Muscle of leg (tissue), 3 donors: ENCODE measurements at regions not wholly inside any gene's neighbourhood (a gene's known extent, or its start where the extent isn't known, plus 50 kb on each side); places are given as distances from the start of the nearest gene placed in this dataset.

ENCODE experiments used
- DNase-seq: peaks from one replicate; pipeline ENCODE4 v3.0.0; 2013
- H3K27ac ChIP-seq: one replicate; pipeline ENCODE4 v1.5.1; 2013; ENCODE audit warnings: mild to moderate bottlenecking, low read length, control low read depth
- H3K27me3 ChIP-seq: one replicate; pipeline ENCODE4 v1.6.1; 2013; ENCODE audit warnings: low read length; ENCODE audit not compliant: control insufficient read depth, insufficient read depth
- H3K36me3 ChIP-seq: one replicate; pipeline ENCODE4 v1.6.1; 2013; ENCODE audit warnings: low read length; ENCODE audit not compliant: control insufficient read depth, insufficient read depth
- H3K4me1 ChIP-seq: one replicate; pipeline ENCODE4 v1.6.1; 2013; ENCODE audit warnings: low read length; ENCODE audit not compliant: control insufficient read depth, insufficient read depth
- H3K4me3 ChIP-seq: one replicate; pipeline ENCODE4 v1.5.1; 2013; ENCODE audit warnings: low read length, control low read depth
- H3K9me3 ChIP-seq: replicated peaks from 2 replicates; pipeline ENCODE4 v1.6.1; 2013; ENCODE audit warnings: low read depth, low read length; ENCODE audit not compliant: control insufficient read depth
- WGBS: methylation state at CpG from one replicate; pipeline ENCODE4 v1.1.5; 2013; ENCODE audit warnings: missing lambda C conversion rate; ENCODE audit not compliant: insufficient coverage; 5-methylcytosine and 5-hydroxymethylcytosine counted together

DNA sequence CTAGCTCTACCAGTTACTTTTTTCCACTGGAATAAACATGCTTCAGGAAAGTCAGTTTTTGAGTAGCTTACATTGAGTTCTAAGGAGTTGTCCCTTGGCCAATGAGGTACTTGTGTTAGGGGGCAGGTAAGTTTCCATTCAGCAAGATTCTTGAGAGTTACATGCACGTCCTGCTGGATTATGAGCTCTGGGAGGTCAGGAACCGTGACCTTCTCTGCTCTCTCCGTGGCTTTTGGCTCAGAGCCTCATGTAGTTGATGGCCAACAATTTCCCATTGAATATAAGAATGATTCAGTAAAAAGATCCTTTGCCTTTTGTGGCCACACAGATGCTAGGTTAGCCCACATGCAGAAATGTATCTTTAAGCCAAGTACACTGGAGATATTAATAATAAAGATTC, 181.8 kb upstream of the RALGAPA2 start:
- DNase-seq: peak; percentile 16
- Histone ChIP-seq H3K27me3 (no peaks in the 10 kb centered on the region), H3K36me3 (no peaks in the 10 kb centered on the region), H3K27ac (no peak overlapping the region), H3K4me3 (no peak overlapping the region), H3K9me3 (no peaks in the 10 kb centered on the region), H3K4me1 (peaks cover 17% of the 10 kb centered on the region)
- no CpG with 5 or more reads among the region's 3 CpGs for WGBS

DNA sequence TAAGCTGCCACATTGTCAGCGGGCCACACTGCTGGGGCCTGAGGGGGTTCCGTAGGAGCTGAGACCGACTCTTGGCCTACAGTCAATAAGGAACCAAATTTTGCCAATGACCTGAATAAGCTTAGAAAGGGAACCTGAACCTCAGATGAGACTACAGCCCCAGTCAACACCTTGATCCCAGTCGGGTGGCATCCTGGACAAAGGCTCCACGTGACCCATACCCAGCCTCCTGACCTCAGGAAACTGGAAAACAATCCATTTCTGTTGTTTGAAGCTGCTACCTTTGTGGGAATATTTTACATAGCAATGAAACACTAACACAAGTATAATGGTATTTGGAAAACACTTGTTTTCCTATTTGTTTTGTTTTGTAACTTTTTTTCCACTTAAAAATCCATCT, 179.9 kb upstream of the RALGAPA2 start:
- Histone ChIP-seq H3K4me3 (no peak overlapping the region), H3K9me3 (no peaks in the 10 kb centered on the region), H3K27ac (no peak overlapping the region), H3K27me3 (no peaks in the 10 kb centered on the region), H3K36me3 (no peaks in the 10 kb centered on the region), H3K4me1 (peaks cover 33% of the 10 kb centered on the region)
- DNase-seq: no peak
- WGBS: 100% methylated on average over 1 of the region's 5 CpGs

DNA sequence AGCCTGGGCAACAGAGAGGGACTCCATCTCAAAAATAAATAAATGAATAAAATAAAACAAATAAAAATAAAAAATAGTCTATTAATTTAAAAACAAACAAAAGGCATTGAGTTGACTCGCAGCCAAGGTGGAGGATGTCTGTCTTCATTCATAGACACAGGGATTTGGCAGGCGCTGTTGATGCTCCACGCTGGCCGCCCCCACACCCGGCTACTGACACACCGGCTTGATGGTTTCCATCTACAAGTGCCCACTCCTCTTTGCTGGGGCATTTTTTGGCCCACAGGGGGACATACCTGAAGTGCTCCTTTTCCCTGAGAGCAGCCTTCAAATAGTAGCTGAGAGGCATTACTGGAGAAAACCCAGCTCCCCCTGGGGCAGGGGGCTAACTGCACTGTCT, 178.3 kb upstream of the RALGAPA2 start:
- no peaks in the 10 kb centered on the region for H3K36me3 ChIP-seq
- WGBS: 74% methylated on average over 6 of the region's 6 CpGs

DNA sequence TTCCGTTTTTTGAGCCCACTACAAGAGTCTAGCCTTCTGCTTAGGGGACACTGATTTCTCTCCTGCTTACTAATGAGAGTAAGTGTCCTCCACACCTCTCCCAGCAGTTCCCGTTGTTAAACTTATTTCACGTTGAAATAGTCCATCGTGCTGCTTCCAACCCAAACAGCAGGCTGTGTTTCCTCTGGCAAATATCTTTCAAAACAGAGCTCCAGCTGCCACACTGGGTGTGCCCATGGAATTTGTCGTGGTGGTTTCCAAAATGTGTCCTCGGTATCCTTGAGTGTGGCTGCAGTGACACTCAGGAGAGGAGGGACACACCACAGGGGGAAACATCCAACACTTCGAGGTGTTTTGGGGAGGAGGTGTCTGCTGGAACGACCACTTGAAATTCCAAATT, 176.5 kb upstream of the RALGAPA2 start:
- no peaks in the 10 kb centered on the region for H3K27me3 ChIP-seq
- 57% methylated on average over 7 of the region's 8 CpGs for WGBS

More for the DNA sequence above, 178.3 kb upstream of the RALGAPA2 start:
- no peak for DNase-seq
- H3K27ac ChIP-seq: no peak overlapping the region
- H3K4me1 ChIP-seq: peaks cover 34% of the 10 kb centered on the region
- H3K9me3 ChIP-seq: no peaks in the 10 kb centered on the region
- no peaks in the 10 kb centered on the region for H3K27me3 ChIP-seq
- H3K4me3 ChIP-seq: no peak overlapping the region

DNA sequence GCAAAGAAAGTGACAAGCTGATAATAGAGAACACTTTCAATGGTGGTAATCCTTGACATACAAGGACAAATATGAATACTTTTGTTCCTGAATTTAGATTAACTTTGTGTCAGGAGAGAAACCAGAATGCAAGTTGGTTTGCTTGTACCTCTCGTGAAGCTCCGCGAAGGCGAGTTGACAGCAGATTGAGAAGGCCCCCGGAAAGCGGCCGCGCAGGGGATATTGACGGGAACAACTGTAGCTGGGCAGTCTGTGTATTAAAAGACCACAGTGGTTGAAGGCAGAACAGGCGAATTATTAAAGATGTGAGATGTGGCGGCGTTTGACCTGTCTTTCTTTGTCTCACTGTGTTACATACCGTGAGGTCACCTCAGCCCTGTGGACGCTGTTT, 175.8 kb upstream of the RALGAPA2 start:
- no peaks in the 10 kb centered on the region for H3K27me3 ChIP-seq
- WGBS: 67% methylated on average over 10 of the region's 14 CpGs
- H3K27ac ChIP-seq: peak overlapping the region; percentile 60
- no peak overlapping the region for H3K4me3 ChIP-seq
- peak; percentile 64 for DNase-seq
- H3K4me1 ChIP-seq: peaks cover 34% of the 10 kb centered on the region
- no peaks in the 10 kb centered on the region for H3K36me3 ChIP-seq
- H3K9me3 ChIP-seq: no peaks in the 10 kb centered on the region

More for the DNA sequence above, 176.5 kb upstream of the RALGAPA2 start:
- peak overlapping the region; percentile 40 for H3K27ac ChIP-seq
- no peak for DNase-seq
- H3K9me3 ChIP-seq: no peaks in the 10 kb centered on the region
- no peaks in the 10 kb centered on the region for H3K36me3 ChIP-seq
- no peak overlapping the region for H3K4me3 ChIP-seq
- peaks cover 34% of the 10 kb centered on the region for H3K4me1 ChIP-seq

DNA sequence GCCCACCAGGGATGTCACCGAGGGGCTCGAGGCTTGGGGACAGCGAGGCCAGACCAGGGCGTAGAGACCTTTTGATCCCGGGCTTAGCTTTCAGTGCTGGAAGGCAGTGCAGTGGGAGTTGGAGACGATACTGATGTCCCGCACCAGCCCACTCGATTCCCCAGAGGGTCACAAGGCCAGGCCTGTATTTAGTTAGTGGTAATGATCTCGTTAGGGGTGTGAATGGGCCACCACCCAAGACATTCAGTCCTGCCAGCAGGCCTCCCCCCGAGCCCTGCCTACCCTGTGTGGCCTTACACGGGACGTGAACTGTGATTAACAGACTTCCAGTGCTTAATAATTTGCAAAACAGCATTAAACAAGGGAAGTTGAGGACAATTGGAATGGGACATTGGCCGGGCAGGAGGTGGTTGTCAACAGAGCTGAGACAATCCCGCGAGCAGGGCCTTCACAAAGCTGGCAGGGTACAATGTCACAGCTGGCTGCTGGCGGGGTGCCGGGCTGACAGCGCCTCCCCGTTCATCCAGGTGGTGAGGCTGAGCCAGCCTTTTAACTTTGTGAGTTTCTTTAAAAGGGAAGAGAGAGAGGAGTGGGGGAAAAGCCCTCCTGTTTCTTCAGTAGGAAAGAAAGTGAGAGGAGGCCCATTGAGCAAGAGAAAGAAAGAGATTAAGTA, 175.3 kb upstream of the RALGAPA2 start:
- H3K4me3 ChIP-seq: no peak overlapping the region
- no peaks in the 10 kb centered on the region for H3K9me3 ChIP-seq
- peak; percentile 48 for DNase-seq
- peaks cover 30% of the 10 kb centered on the region for H3K4me1 ChIP-seq
- H3K27ac ChIP-seq: peak overlapping the region; percentile 60
- WGBS: 53% methylated on average over 15 of the region's 19 CpGs
- H3K27me3 ChIP-seq: no peaks in the 10 kb centered on the region
- no peaks in the 10 kb centered on the region for H3K36me3 ChIP-seq

DNA sequence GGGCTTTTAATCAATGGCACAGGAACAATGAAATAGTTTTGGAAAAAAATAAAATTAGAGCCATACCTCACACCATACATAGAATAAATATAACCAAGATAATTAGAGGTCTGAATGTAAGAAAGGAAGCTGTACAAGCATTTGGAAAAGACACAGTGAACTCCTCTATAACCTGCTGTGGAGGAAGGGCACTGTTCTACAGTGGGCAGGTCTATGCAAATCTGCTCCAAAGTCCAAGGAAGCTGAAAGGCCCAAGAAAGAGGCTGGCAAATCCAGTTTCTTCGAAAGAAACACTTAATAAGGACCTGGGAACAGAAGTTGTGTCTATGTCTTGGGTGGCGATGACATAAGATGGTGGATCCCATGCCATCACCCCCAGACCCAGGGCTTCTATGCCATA, 169.4 kb upstream of the RALGAPA2 start:
- Histone ChIP-seq H3K4me1 (no peaks in the 10 kb centered on the region), H3K4me3 (no peak overlapping the region), H3K27ac (no peak overlapping the region), H3K27me3 (no peaks in the 10 kb centered on the region), H3K9me3 (no peaks in the 10 kb centered on the region), H3K36me3 (no peaks in the 10 kb centered on the region)
- WGBS: 67% methylated on average over 1 of the region's 2 CpGs
- no peak for DNase-seq

DNA sequence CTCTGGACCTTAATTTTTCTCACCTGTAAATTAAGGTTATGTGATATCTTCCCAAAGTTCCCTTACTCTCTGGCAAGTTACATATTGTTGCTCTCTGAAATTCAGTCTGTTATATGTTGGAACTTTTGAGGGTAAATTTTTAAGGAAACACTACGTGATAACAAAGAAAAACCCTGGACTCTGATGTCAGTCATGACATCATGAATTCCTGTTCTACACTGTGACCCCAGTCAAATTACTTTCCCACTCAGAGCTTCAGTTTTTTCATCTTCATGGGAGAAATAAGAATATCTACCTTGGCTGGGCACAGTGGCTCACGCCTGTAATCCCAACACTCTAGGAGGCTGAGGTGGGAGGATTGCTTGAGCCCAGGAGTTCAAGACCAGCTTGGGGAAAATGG, 164.6 kb upstream of the RALGAPA2 start:
- H3K9me3 ChIP-seq: no peaks in the 10 kb centered on the region
- no peak overlapping the region for H3K4me3 ChIP-seq
- no peaks in the 10 kb centered on the region for H3K36me3 ChIP-seq
- peaks cover 3% of the 10 kb centered on the region for H3K27me3 ChIP-seq
- H3K4me1 ChIP-seq: no peaks in the 10 kb centered on the region
- DNase-seq: no peak
- no peak overlapping the region for H3K27ac ChIP-seq
- WGBS: no CpG with 5 or more reads among the region's 2 CpGs

DNA sequence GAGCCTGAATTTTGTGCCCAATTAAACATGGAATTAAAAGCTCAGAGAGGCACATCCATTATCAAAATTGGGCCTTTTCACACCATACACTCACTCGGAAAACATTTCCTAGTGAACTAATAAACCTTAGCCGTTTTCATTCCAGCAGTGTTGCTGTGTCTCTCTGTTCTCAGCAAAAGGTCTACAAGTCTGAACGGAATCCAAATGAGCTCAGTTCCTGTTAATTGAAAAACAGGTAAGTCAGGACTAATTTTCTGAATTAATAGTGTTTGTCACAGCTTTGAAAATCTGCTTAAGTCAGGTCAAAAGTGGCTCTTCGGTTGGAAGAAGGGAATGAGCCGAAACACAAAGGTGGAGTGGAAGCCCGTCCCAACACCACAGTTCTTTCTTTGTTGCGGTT, 163.3 kb upstream of the RALGAPA2 start:
- Histone ChIP-seq H3K27me3 (peaks cover 3% of the 10 kb centered on the region), H3K36me3 (no peaks in the 10 kb centered on the region), H3K4me1 (no peaks in the 10 kb centered on the region), H3K27ac (no peak overlapping the region), H3K9me3 (no peaks in the 10 kb centered on the region), H3K4me3 (no peak overlapping the region)
- WGBS: 70% methylated on average over 1 of the region's 7 CpGs
- DNase-seq: no peak

DNA sequence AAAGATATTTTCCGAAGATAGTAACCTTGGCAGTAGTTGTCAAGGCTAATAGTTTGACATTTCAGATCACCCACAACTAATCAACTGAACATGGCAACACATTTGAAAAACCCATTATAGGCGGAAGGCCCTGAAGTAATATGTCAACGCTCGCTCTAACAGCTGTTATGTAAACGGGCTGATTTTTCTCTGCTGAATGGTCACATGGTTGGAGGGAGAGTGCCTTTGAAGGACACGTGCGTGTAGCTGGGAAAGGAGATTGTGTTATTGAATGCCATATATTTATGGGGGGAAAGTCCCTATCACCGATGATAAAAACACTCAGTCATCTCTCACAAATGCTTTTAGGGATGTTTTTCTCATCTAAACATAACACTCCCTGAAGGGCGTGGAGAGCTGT, 160.0 kb upstream of the RALGAPA2 start:
- H3K27me3 ChIP-seq: peaks cover 3% of the 10 kb centered on the region
- DNase-seq: no peak
- no peak overlapping the region for H3K4me3 ChIP-seq
- H3K36me3 ChIP-seq: no peaks in the 10 kb centered on the region
- no peaks in the 10 kb centered on the region for H3K4me1 ChIP-seq
- H3K9me3 ChIP-seq: no peaks in the 10 kb centered on the region
- WGBS: 28% methylated on average over 4 of the region's 9 CpGs
- H3K27ac ChIP-seq: no peak overlapping the region
